ENCODE measurements at regions not wholly inside any gene's neighbourhood (a gene's known extent, or its start where the extent isn't known, plus 50 kb on each side); places are given as distances from the start of the nearest gene placed in this dataset.

GRCh38 chr14:65332141-65332871, 80.2 kb upstream of the FUT8 start:
- Histone ChIP-seq H3K4me3 (ENCODE audit: low read depth, low read length) (no peak overlapping the region), H3K27me3 (ENCODE audit: control insufficient read depth, insufficient read depth, low read length) (no peaks in the 10 kb centered on the region), H3K36me3 (ENCODE audit: control insufficient read depth, insufficient read depth, low read length) (no peaks in the 10 kb centered on the region), H3K9me3 (ENCODE audit: control insufficient read depth in 2 of 2, low read length in 2 of 2) (no peaks in the 10 kb centered on the region), H3K27ac (ENCODE audit: insufficient read depth, low read length, poor library complexity, severe bottlenecking) (no peak overlapping the region), H3K4me1 (ENCODE audit: control insufficient read depth, insufficient read depth, low read length, poor library complexity, severe bottlenecking) (no peaks in the 10 kb centered on the region)
- no peak overlapping the region for H3K27ac Mint-ChIP-seq
- no peak for DNase-seq
- H3K9me3 Mint-ChIP-seq: no peaks in the 10 kb centered on the region
- peaks cover 0 to 8% (median 4%) of the 10 kb centered on the region in 4 donors for H3K4me1 Mint-ChIP-seq
- no peak overlapping the region for H3K4me3 Mint-ChIP-seq
- H3K27me3 Mint-ChIP-seq: no peaks in the 10 kb centered on the region
- no peaks in the 10 kb centered on the region for H3K36me3 Mint-ChIP-seq
- peak in 1 of 2 donors; percentile 46 for ATAC-seq (ENCODE audit: low read depth in 2 of 2)

DNA sequence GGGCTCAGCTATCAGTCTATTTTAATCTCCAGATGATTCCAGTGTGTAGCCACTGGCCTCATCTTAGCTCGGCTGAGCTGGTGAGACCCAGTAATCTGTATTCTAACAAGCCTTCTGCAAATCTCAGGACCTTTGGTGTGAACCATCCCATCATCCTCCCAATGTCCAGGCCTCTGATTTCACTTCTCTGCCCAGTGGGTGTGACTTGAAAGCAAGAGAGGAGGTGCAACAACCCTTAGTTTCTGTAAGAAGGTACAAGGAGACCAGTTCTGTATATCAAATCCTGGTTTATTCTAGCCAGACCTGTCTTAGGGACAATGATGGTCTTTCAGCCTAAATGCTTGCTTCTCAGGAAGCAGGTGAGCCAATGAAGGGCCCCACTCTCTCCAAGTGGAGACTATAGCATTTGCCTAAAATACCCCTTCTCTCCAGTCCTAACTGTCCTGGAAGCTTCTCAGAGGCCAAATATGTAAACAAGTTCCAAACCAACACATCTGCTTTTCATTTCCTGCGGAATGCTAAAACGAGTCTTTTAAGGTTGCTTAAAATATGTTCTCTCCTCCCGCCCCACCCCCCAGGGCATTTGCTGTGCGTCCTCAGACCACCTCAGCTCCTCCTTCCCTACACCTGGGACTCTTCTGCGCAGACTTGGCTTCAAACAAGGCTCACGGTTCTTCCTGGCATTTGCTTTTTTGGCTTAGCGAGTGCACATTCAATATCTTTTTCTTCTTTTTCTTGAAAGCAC, 78.4 kb upstream of the FUT8 start:
- ATAC-seq (ENCODE audit: low read depth in 2 of 2) (no peak), DNase-seq (no peak)
- H3K9me3 ChIP-seq (ENCODE audit: control insufficient read depth in 2 of 2, low read length in 2 of 2): no peaks in the 10 kb centered on the region
- H3K27ac Mint-ChIP-seq: peak overlapping the region in 1 of 3 donors; percentile 15
- H3K4me3 Mint-ChIP-seq: no peak overlapping the region
- no peaks in the 10 kb centered on the region for H3K36me3 Mint-ChIP-seq
- H3K36me3 ChIP-seq (ENCODE audit: control insufficient read depth, insufficient read depth, low read length): no peaks in the 10 kb centered on the region
- H3K4me3 ChIP-seq (ENCODE audit: low read depth, low read length): no peak overlapping the region
- no peaks in the 10 kb centered on the region for H3K9me3 Mint-ChIP-seq
- H3K27me3 ChIP-seq (ENCODE audit: control insufficient read depth, insufficient read depth, low read length): no peaks in the 10 kb centered on the region
- H3K27ac ChIP-seq (ENCODE audit: insufficient read depth, low read length, poor library complexity, severe bottlenecking): no peak overlapping the region
- H3K27me3 Mint-ChIP-seq: no peaks in the 10 kb centered on the region
- H3K4me1 ChIP-seq (ENCODE audit: control insufficient read depth, insufficient read depth, low read length, poor library complexity, severe bottlenecking): no peaks in the 10 kb centered on the region
- H3K4me1 Mint-ChIP-seq: peaks cover 4 to 8% (median 4%) of the 10 kb centered on the region in 4 donors

GRCh38 chr14:65334765-65335410, 77.6 kb upstream of the FUT8 start:
- peaks cover 4 to 8% (median 4%) of the 10 kb centered on the region in 4 donors for H3K4me1 Mint-ChIP-seq
- H3K4me3 ChIP-seq (ENCODE audit: low read depth, low read length): no peak overlapping the region
- no peaks in the 10 kb centered on the region for H3K27me3 Mint-ChIP-seq
- H3K27ac Mint-ChIP-seq: peak overlapping the region in 1 of 3 donors; percentile 15
- DNase-seq (no peak), ATAC-seq (ENCODE audit: low read depth in 2 of 2) (no peak)
- H3K36me3 Mint-ChIP-seq: no peaks in the 10 kb centered on the region
- H3K4me3 Mint-ChIP-seq: no peak overlapping the region
- no peak overlapping the region for H3K27ac ChIP-seq (ENCODE audit: insufficient read depth, low read length, poor library complexity, severe bottlenecking)
- no peaks in the 10 kb centered on the region for H3K9me3 ChIP-seq (ENCODE audit: control insufficient read depth in 2 of 2, low read length in 2 of 2)
- H3K9me3 Mint-ChIP-seq: peaks cover 0 to under 1% (median 0%) of the 10 kb centered on the region in 7 donors
- no peaks in the 10 kb centered on the region for H3K36me3 ChIP-seq (ENCODE audit: control insufficient read depth, insufficient read depth, low read length)
- H3K27me3 ChIP-seq (ENCODE audit: control insufficient read depth, insufficient read depth, low read length): no peaks in the 10 kb centered on the region
- no peaks in the 10 kb centered on the region for H3K4me1 ChIP-seq (ENCODE audit: control insufficient read depth, insufficient read depth, low read length, poor library complexity, severe bottlenecking)

DNA sequence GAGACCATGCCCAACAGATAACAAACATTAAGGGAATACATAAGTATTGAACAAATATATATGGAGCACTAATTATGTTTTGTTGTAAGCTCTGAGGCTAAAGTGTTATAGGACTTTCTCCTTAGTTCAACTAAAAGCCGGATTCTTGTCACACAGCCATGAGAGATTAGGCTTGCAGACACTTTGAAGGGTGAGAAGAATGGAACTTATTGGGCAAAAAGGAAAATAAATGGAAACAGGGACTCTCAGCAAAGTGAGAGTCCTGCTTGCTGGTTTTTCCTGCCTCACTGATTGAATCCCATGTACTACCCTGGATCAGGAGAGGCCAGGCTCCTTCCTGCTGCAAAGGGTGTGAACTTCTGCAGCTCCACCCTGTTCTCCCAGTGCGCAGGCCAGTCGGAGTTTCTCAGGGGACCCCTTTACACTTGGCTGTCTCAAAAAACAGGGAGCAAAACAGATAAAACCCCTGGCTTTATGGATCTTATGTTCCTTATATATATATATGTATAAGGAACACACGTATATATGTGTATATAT, 77.1 kb upstream of the FUT8 start:
- H3K36me3 Mint-ChIP-seq: no peaks in the 10 kb centered on the region
- peaks cover 0 to 2% (median 0%) of the 10 kb centered on the region in 7 donors for H3K9me3 Mint-ChIP-seq
- no peaks in the 10 kb centered on the region for H3K4me1 ChIP-seq (ENCODE audit: control insufficient read depth, insufficient read depth, low read length, poor library complexity, severe bottlenecking)
- no peak overlapping the region for H3K27ac ChIP-seq (ENCODE audit: insufficient read depth, low read length, poor library complexity, severe bottlenecking)
- no peaks in the 10 kb centered on the region for H3K9me3 ChIP-seq (ENCODE audit: control insufficient read depth in 2 of 2, low read length in 2 of 2)
- H3K27ac Mint-ChIP-seq: no peak overlapping the region
- H3K4me3 ChIP-seq (ENCODE audit: low read depth, low read length): no peak overlapping the region
- H3K27me3 Mint-ChIP-seq: no peaks in the 10 kb centered on the region
- no peaks in the 10 kb centered on the region for H3K27me3 ChIP-seq (ENCODE audit: control insufficient read depth, insufficient read depth, low read length)
- ATAC-seq (ENCODE audit: low read depth in 2 of 2): no peak
- H3K4me3 Mint-ChIP-seq: no peak overlapping the region
- no peak for DNase-seq
- peaks cover 4 to 8% (median 4%) of the 10 kb centered on the region in 4 donors for H3K4me1 Mint-ChIP-seq
- H3K36me3 ChIP-seq (ENCODE audit: control insufficient read depth, insufficient read depth, low read length): no peaks in the 10 kb centered on the region

DNA sequence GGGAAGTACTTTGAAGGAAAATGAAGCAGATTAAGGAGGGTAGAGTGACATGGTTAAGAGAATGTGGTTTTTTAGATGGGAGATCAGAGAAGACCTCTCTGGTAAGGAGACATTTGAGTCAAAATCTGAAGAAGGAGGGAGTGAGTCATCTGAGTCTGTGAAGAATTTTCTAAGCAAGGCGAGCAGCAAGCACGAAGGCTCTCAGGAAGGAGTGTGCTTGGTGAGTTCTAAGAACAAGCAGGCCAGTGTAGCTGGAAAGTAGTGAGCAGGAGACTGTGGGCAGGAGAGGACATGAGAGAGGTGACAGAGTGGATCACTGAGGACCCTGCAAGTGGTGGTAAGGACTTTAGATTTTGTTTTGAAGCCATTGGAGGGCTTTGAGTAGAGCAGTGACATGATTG, 76.3 kb upstream of the FUT8 start:
- H3K4me3 Mint-ChIP-seq: no peak overlapping the region
- H3K9me3 Mint-ChIP-seq: peaks cover 0 to 2% (median 0%) of the 10 kb centered on the region in 7 donors
- DNase-seq (peak in 1 of 3 donors; percentile 83), ATAC-seq (ENCODE audit: low read depth in 2 of 2) (peak in 1 of 2 donors; percentile 31)
- Histone ChIP-seq H3K27ac (ENCODE audit: insufficient read depth, low read length, poor library complexity, severe bottlenecking) (no peak overlapping the region), H3K27me3 (ENCODE audit: control insufficient read depth, insufficient read depth, low read length) (no peaks in the 10 kb centered on the region), H3K4me1 (ENCODE audit: control insufficient read depth, insufficient read depth, low read length, poor library complexity, severe bottlenecking) (no peaks in the 10 kb centered on the region), H3K9me3 (ENCODE audit: control insufficient read depth in 2 of 2, low read length in 2 of 2) (no peaks in the 10 kb centered on the region), H3K36me3 (ENCODE audit: control insufficient read depth, insufficient read depth, low read length) (no peaks in the 10 kb centered on the region), H3K4me3 (ENCODE audit: low read depth, low read length) (no peak overlapping the region)
- H3K27me3 Mint-ChIP-seq: no peaks in the 10 kb centered on the region
- peak overlapping the region; percentile 0 to 8 (median 2) for H3K27ac Mint-ChIP-seq
- no peaks in the 10 kb centered on the region for H3K36me3 Mint-ChIP-seq
- peaks cover 4 to 8% (median 4%) of the 10 kb centered on the region in 4 donors for H3K4me1 Mint-ChIP-seq

GRCh38 chr14:65339866-65340265, 72.7 kb upstream of the FUT8 start:
- no peak for ATAC-seq (ENCODE audit: low read depth in 2 of 2)

GRCh38 chr14:65344011-65344410, 68.5 kb upstream of the FUT8 start:
- H3K27ac ChIP-seq (ENCODE audit: insufficient read depth, low read length, poor library complexity, severe bottlenecking): no peak overlapping the region
- DNase-seq (no peak), ATAC-seq (ENCODE audit: low read depth in 2 of 2) (no peak)
- peaks cover 0 to 5% (median 0%) of the 10 kb centered on the region in 4 donors for H3K4me1 Mint-ChIP-seq
- H3K27ac Mint-ChIP-seq: no peak overlapping the region
- no peak overlapping the region for H3K4me3 ChIP-seq (ENCODE audit: low read depth, low read length)
- H3K27me3 ChIP-seq (ENCODE audit: control insufficient read depth, insufficient read depth, low read length): no peaks in the 10 kb centered on the region
- H3K9me3 Mint-ChIP-seq: peaks cover 0 to 2% (median 0%) of the 10 kb centered on the region in 7 donors
- no peaks in the 10 kb centered on the region for H3K4me1 ChIP-seq (ENCODE audit: control insufficient read depth, insufficient read depth, low read length, poor library complexity, severe bottlenecking)
- no peaks in the 10 kb centered on the region for H3K9me3 ChIP-seq (ENCODE audit: control insufficient read depth in 2 of 2, low read length in 2 of 2)
- no peak overlapping the region for H3K4me3 Mint-ChIP-seq
- no peaks in the 10 kb centered on the region for H3K27me3 Mint-ChIP-seq
- H3K36me3 ChIP-seq (ENCODE audit: control insufficient read depth, insufficient read depth, low read length): no peaks in the 10 kb centered on the region
- H3K36me3 Mint-ChIP-seq: no peaks in the 10 kb centered on the region

More at GRCh38 chr14:65339866-65340265, 72.7 kb upstream of the FUT8 start:
- Mint-ChIP-seq H3K27ac (peak overlapping the region in 1 of 3 donors; percentile 33), H3K4me3 (no peak overlapping the region), H3K4me1 (peaks cover 4 to 8% (median 4%) of the 10 kb centered on the region in 4 donors), H3K9me3 (peaks cover 0 to 2% (median 0%) of the 10 kb centered on the region in 7 donors), H3K36me3 (no peaks in the 10 kb centered on the region), H3K27me3 (no peaks in the 10 kb centered on the region)
- Histone ChIP-seq H3K27ac (ENCODE audit: insufficient read depth, low read length, poor library complexity, severe bottlenecking) (no peak overlapping the region), H3K27me3 (ENCODE audit: control insufficient read depth, insufficient read depth, low read length) (no peaks in the 10 kb centered on the region), H3K4me3 (ENCODE audit: low read depth, low read length) (no peak overlapping the region), H3K36me3 (ENCODE audit: control insufficient read depth, insufficient read depth, low read length) (no peaks in the 10 kb centered on the region), H3K9me3 (ENCODE audit: control insufficient read depth in 2 of 2, low read length in 2 of 2) (no peaks in the 10 kb centered on the region), H3K4me1 (ENCODE audit: control insufficient read depth, insufficient read depth, low read length, poor library complexity, severe bottlenecking) (no peaks in the 10 kb centered on the region)
- DNase-seq: no peak

Data from CD4-positive, CD25-positive, alpha-beta regulatory T cell (primary cell).